Activated CD4-positive, alpha-beta memory T cell treated with anti-CD3 and anti-CD28 coated beads for 36 hours (primary cell): ENCODE measurements at regions not wholly inside any gene's neighbourhood (a gene's known extent, or its start where the extent isn't known, plus 50 kb on each side); places are given as distances from the start of the nearest gene placed in this dataset.

ENCODE experiments used
- CTCF ChIA-PET: fragments of 350-600 bp; sonication (Branson Sonifier 250); formaldehyde crosslinking; loops from one replicate; lab custom pipeline; 2021; ENCODE audit warnings: antibody characterized with exemption, inconsistent platforms; lab: Charles Lee
- POLR2A ChIA-PET: fragments of 350-600 bp; sonication (Branson Sonifier 250); formaldehyde crosslinking; loops from one replicate; lab custom pipeline; 2021; ENCODE audit warnings: antibody characterized with exemption; lab: Charles Lee
- DNase-seq: peaks from one replicate; pipeline ENCODE4 v3.0.0-alpha.2; 2020
- H3K27ac Mint-ChIP-seq: one replicate; pipeline ENCODE4 v1.8.0; 2021; ENCODE audit warnings: mixed read lengths
- H3K27me3 Mint-ChIP-seq: one replicate; pipeline ENCODE4 v1.8.0; 2021; ENCODE audit warnings: mixed read lengths
- H3K36me3 Mint-ChIP-seq: one replicate; pipeline ENCODE4 v1.8.0; 2021; ENCODE audit warnings: mixed read lengths
- H3K4me1 Mint-ChIP-seq: one replicate; pipeline ENCODE4 v1.8.0; 2021; ENCODE audit warnings: low read depth, mixed read lengths
- H3K4me3 Mint-ChIP-seq: one replicate; pipeline ENCODE4 v1.8.0; 2021; ENCODE audit warnings: mild to moderate bottlenecking, mixed read lengths
- H3K9me3 Mint-ChIP-seq: one replicate; pipeline ENCODE4 v1.8.0; 2021; ENCODE audit warnings: mixed read lengths
- intact Hi-C: fragments of 100-400 bp; cut with micrococcal nuclease; formaldehyde crosslinking; loops from one replicate; pipeline ENCODE4 v1.15.1; 2023

DNA sequence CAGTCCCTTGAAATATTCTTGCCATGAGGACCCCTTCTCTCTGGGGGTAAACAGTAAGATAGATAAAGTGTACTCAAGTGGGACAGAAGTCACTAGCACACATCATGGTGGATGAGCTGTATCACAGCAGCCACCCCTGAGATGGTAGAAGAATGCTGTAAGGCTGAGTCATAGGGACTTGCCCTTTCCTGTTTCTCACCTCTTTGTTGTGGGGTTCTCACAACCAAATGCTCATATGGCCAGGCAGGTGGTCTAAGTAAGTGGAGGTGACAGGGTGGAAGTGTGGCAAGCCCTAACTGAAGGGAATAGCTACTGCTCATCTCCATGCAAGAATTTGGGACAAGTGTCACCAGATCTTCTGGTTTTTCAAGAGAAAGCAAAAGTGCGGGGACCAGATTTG, 202.7 kb upstream of the SLC14A2 start:
- H3K9me3 Mint-ChIP-seq, result no peaks in the 10 kb centered on the region
- intact Hi-C loops, result no loop called here
- H3K4me3 Mint-ChIP-seq, result no peak overlapping the region
- DNase-seq, result no peak
- ChIA-PET POLR2A (no interaction called here), CTCF (no interaction called here)
- no peaks in the 10 kb centered on the region for H3K36me3 Mint-ChIP-seq
- no peak overlapping the region for H3K27ac Mint-ChIP-seq
- no peaks in the 10 kb centered on the region for H3K4me1 Mint-ChIP-seq
- H3K27me3 Mint-ChIP-seq, result peaks cover 1% of the 10 kb centered on the region

DNA sequence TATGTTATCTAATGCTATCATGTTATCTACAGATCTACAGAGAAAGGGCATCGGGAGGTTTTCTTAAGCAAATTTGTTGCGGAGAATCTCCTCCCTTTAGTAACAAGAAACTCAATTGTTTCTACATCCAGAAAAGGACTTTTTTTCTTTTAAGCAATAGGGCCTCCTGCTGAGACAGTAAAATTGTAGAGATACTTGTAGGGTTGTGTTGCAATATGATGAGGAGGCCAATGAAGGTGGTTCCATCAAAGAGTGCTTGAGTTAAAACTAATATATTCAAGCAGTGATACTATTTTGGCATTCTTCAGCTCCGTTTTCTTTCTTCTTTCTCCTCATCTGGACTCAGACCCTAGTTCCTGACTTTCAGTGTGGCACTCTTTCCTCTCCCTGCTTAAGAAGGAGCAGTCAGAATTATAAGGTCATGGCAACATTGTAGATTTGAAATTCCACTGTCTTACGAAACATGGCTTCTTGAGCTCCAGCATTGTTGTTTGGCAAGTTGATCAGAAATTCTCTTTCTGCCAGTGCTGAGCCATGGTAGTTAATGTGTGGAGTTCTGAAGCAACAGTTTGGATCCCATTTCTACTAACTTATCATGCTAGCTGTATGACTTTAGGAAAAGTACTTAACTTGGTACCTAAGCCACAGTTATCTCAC, 202.0 kb upstream of the SLC14A2 start:
- Mint-ChIP-seq H3K4me3 (no peak overlapping the region), H3K36me3 (no peaks in the 10 kb centered on the region), H3K27me3 (peaks cover 1% of the 10 kb centered on the region), H3K27ac (no peak overlapping the region), H3K4me1 (no peaks in the 10 kb centered on the region), H3K9me3 (no peaks in the 10 kb centered on the region)
- DNase-seq, result no peak
- CTCF ChIA-PET, result no interaction called here
- intact Hi-C loops, result no loop called here
- POLR2A ChIA-PET, result no interaction called here

DNA sequence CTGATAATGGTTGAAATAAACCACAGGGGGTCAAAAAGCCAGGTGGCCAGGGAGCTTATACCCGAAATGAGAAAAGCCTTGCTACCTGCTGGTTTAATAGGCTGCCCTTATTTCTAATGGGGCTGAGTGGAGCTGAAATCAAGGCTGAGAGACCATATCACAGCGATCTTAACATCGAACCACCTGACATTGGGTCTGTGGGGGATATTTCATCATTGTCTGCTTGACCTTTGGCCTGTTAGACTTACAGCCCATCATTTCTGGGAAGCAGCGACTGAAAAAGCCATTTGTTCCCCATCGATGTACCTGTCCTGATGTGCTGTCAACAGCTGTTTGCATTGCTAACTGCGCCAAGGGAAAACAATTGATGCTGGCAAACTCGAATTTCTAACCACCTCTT, 199.7 kb upstream of the SLC14A2 start:
- Mint-ChIP-seq H3K36me3 (no peaks in the 10 kb centered on the region), H3K4me1 (no peaks in the 10 kb centered on the region), H3K27ac (no peak overlapping the region), H3K9me3 (no peaks in the 10 kb centered on the region), H3K27me3 (peaks cover 1% of the 10 kb centered on the region), H3K4me3 (no peak overlapping the region)
- POLR2A ChIA-PET, result no interaction called here
- intact Hi-C loops, result no loop called here
- DNase-seq, result no peak
- CTCF ChIA-PET, result no interaction called here

DNA sequence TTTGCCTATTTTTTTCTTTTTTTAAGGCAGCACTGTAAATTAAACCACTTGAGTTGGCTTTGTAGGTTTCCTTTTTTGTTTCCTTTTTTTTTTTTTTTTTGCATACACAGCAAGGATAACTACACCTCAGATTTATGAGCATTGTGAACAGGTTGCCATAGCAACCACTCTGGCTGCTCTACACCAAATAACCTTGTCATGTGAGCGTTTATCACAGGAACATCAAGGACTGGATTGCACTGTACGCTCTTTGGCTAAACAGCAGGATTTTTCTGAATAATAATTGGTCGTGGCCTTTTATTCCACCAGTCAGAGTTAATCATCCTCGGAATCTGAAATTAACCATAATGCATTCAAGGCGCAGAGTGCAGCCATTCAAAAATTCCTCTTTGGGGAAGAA, 199.1 kb upstream of the SLC14A2 start:
- H3K9me3 Mint-ChIP-seq, result no peaks in the 10 kb centered on the region

DNA sequence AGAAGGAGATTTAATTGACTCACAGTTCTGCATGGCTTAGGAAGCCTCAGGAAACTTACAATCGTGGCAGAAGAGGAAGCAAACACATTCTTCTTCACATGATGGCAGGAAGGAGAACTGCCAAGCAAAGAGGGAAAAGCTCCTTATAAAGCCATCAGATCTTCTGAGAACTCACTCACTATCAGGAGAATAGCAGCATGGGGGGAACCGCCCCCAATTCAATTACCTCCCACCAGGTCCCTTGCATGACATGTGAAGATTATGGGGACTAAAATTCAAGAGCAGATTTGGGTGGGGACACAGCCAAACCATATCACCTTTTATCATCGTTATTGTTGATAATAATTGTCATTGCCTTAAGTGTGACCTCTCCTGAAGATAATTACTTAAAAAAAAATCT, 197.9 kb upstream of the SLC14A2 start:
- Mint-ChIP-seq H3K27ac (no peak overlapping the region), H3K4me1 (no peaks in the 10 kb centered on the region), H3K4me3 (no peak overlapping the region), H3K36me3 (no peaks in the 10 kb centered on the region), H3K27me3 (peaks cover 1% of the 10 kb centered on the region), H3K9me3 (no peaks in the 10 kb centered on the region)
- intact Hi-C loops, result no loop called here
- ChIA-PET CTCF (no interaction called here), POLR2A (no interaction called here)
- DNase-seq, result no peak

More for the DNA sequence above, 199.1 kb upstream of the SLC14A2 start:
- Mint-ChIP-seq H3K27ac (no peak overlapping the region), H3K27me3 (peaks cover 1% of the 10 kb centered on the region), H3K36me3 (no peaks in the 10 kb centered on the region), H3K4me3 (no peak overlapping the region), H3K4me1 (no peaks in the 10 kb centered on the region)
- ChIA-PET CTCF (no interaction called here), POLR2A (no interaction called here)
- intact Hi-C loops, result no loop called here
- DNase-seq, result no peak

DNA sequence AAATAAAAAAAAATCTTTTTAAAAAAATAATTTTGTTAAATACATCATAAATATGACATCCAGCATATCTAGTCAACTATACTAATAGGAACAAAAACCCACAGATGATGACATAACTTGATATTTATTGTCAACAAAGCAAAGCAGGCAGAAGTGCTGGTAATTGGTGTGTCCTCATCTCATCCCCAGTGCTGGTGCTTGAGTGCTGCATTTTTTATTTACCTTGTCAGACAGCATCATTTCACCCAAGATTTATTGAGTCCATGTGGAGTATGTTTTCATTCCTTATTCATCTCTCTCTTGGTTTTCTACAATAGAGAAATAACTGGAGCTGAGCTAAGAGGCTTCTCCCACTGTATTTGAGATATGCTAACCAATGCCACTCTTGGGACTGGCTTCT, 191.6 kb upstream of the SLC14A2 start:
- Mint-ChIP-seq H3K27ac (no peak overlapping the region), H3K27me3 (no peaks in the 10 kb centered on the region), H3K36me3 (no peaks in the 10 kb centered on the region), H3K4me3 (no peak overlapping the region), H3K9me3 (no peaks in the 10 kb centered on the region), H3K4me1 (no peaks in the 10 kb centered on the region)
- intact Hi-C loops, result no loop called here
- ChIA-PET POLR2A (no interaction called here), CTCF (interaction anchor here (0.6 kb wide), 1 partner anchor 380 kb away, joined by 3 read pairs; no protein-coding TSS in a partner anchor)
- no peak for DNase-seq

DNA sequence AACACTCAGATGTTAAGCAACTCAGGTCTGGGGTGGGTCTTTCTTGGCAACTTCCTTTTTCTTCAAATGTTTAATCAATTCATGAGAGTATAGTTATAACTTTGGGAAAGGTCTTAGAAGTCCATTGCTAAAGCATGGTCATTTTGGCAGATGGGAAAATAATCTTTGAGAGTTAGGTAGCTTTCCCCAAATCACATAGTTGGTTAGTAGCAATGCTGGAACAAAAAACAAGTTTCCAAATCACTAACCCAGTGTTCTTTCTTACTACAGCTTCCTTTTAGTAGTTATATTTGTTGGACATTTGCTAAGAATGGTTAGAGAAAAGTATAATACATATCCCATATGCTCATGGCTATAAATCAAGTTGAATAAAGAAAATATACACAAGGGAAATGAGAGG, 185.2 kb upstream of the SLC14A2 start:
- H3K36me3 Mint-ChIP-seq, result no peaks in the 10 kb centered on the region
- DNase-seq, result no peak
- no peak overlapping the region for H3K4me3 Mint-ChIP-seq
- H3K27ac Mint-ChIP-seq, result no peak overlapping the region
- intact Hi-C loops, result no loop called here
- ChIA-PET CTCF (no interaction called here), POLR2A (no interaction called here)
- H3K4me1 Mint-ChIP-seq, result no peaks in the 10 kb centered on the region
- H3K27me3 Mint-ChIP-seq, result no peaks in the 10 kb centered on the region
- H3K9me3 Mint-ChIP-seq, result no peaks in the 10 kb centered on the region

DNA sequence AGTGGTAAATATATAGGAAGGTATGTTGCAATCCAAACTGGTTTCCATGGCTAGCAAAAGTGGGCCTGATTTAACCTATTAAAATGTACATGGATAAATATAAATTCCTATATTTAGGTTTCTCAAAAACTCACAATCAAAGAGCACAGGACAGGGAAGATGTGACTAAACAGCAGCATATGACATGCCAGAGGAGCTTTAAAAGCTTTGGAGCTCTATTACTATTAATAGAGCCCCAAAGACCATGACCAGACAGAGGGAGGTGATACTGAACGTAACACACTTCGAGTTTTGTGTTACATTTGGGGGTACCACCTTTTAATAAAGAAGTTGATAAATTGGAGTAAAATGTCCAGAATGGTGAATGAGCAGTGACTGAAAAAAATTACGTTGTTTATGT, 179.5 kb upstream of the SLC14A2 start:
- no peaks in the 10 kb centered on the region for H3K36me3 Mint-ChIP-seq

DNA sequence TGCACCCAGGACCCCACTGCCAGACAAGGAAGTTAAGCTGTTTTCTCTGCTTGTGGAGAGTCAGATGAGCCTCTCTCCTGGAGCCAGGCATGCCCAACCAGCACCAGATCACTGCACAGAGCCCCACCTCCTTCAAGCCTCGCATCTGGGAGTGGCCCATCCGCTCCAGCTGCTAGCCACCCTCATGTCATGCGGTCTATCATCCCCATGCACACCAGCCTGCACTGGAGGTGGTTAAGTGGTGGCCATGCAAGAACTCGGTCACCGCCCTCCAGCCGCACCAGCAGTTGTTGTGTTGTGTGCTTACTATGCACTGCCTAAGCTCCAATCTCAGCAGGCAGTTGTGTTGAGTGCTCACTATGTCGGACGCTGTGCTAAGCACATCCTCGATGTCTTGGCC, 177.9 kb upstream of the SLC14A2 start:
- ChIA-PET POLR2A (no interaction called here), CTCF (no interaction called here)
- intact Hi-C loops, result no loop called here
- peaks cover 1% of the 10 kb centered on the region for H3K27me3 Mint-ChIP-seq
- H3K9me3 Mint-ChIP-seq, result no peaks in the 10 kb centered on the region
- H3K4me3 Mint-ChIP-seq, result no peak overlapping the region
- no peaks in the 10 kb centered on the region for H3K36me3 Mint-ChIP-seq
- DNase-seq, result no peak
- no peak overlapping the region for H3K27ac Mint-ChIP-seq
- no peaks in the 10 kb centered on the region for H3K4me1 Mint-ChIP-seq

More for the DNA sequence above, 179.5 kb upstream of the SLC14A2 start:
- Mint-ChIP-seq H3K4me3 (no peak overlapping the region), H3K27ac (no peak overlapping the region), H3K4me1 (no peaks in the 10 kb centered on the region), H3K9me3 (no peaks in the 10 kb centered on the region), H3K27me3 (peaks cover 1% of the 10 kb centered on the region)
- no peak for DNase-seq
- POLR2A ChIA-PET, result no interaction called here
- intact Hi-C loops, result no loop called here
- CTCF ChIA-PET, result no interaction called here

DNA sequence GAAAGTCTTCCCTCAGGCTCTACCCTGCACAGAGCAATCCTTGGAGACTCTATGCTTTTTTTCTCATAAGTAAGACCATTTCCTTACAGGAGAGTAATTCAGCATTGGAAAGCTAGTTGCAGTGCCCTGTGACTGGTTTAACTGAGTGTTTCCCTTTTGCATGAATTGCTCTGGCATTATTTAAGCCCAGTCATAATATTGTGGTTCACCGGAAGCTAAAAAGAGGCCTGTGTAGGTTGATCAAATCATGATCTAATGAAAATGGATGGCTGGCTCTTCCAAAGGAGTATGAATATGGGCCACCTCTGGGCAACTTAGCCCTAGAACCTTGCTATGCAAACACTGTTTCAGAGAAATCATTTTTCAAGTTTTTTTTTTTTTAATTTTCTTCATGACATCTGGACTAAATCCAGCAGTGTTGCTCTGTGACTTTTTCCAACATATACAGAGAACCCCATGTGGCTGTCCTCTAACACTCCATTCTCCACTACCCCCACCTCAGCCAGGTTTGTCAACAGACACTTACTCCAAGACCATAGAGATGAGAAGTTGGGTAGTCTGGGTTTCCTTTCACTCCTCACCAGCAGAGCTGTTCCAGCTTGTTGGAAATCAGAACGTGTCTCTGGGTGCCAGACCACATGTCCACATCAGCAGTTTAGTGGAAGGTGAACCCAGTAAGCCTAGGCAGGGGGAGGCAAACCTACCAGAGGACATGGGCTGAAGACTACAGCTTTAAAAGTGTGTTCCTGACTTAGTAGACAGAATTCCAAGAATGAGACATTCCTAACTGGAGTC, 175.2 kb upstream of the SLC14A2 start:
- H3K4me1 Mint-ChIP-seq, result no peaks in the 10 kb centered on the region
- H3K9me3 Mint-ChIP-seq, result no peaks in the 10 kb centered on the region
- H3K27me3 Mint-ChIP-seq, result peaks cover 1% of the 10 kb centered on the region
- DNase-seq, result no peak
- H3K4me3 Mint-ChIP-seq, result no peak overlapping the region
- intact Hi-C loops, result no loop called here
- H3K27ac Mint-ChIP-seq, result no peak overlapping the region
- ChIA-PET CTCF (no interaction called here), POLR2A (no interaction called here)
- H3K36me3 Mint-ChIP-seq, result no peaks in the 10 kb centered on the region

DNA sequence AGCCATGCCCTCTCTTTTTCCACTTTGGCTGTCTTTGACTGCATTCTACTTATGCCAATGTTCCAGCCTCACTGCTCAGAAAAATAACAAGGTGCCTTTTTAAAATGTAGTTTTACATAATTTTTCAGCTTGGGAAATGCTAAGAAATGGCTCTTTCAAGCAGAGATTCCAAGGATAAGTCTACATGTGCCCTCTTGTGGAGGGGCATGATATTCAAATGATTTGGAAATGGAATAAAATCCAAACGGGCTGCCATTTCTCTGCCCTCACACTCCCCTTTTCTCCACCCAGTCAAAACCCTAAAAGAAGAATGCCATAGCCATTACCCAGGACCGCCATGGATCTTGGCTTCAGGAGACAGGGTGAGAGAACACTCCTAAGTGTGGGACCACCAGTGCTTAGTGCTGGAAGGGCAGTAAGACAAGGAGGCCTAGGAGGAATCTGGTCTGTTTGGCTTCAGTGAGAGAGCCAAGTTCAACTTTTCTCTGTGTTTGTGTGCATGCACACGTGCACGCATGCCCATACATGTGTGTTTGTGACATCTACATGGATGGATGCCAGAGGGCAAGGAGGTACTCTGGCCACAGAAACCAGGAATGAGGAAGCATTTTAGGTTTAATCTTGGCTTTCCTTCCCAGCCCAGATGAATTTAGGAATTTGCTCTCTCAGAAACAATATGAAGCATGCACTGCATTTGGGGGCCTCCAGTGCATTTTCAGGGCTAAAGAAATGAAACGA, 174.0 kb upstream of the SLC14A2 start:
- DNase-seq, result no peak
- Mint-ChIP-seq H3K36me3 (no peaks in the 10 kb centered on the region), H3K4me1 (no peaks in the 10 kb centered on the region), H3K27ac (no peak overlapping the region), H3K27me3 (peaks cover 1% of the 10 kb centered on the region), H3K4me3 (no peak overlapping the region), H3K9me3 (no peaks in the 10 kb centered on the region)
- CTCF ChIA-PET, result no interaction called here
- POLR2A ChIA-PET, result no interaction called here
- intact Hi-C loops, result no loop called here

DNA sequence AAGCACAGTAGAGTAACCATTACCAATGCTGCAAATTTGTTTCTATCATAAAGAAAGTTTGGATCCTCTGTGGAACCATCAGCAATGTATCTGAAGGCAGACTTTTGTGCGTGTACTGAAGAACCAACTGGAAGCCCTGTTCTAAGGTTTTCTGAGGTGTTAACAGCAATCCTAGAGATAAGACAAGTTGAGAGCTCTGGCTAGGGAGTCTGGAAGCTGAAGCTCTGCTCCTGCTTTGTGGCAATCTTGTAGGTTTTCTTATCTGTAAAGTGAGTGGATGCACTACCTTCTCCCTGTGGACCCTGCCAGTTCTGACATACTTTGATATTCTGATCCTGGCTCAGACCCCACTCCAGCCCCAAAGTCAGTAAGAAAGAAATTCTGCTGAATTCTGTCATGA, 171.2 kb upstream of the SLC14A2 start:
- Mint-ChIP-seq H3K36me3 (no peaks in the 10 kb centered on the region), H3K27me3 (peaks cover 1% of the 10 kb centered on the region), H3K4me3 (no peak overlapping the region), H3K4me1 (no peaks in the 10 kb centered on the region), H3K27ac (no peak overlapping the region), H3K9me3 (no peaks in the 10 kb centered on the region)
- no peak for DNase-seq
- ChIA-PET CTCF (no interaction called here), POLR2A (no interaction called here)
- intact Hi-C loops, result no loop called here
